ENCODE measurements at regions not wholly inside any gene's neighbourhood (a gene's known extent, or its start where the extent isn't known, plus 50 kb on each side); places are given as distances from the start of the nearest gene placed in this dataset.

DNA sequence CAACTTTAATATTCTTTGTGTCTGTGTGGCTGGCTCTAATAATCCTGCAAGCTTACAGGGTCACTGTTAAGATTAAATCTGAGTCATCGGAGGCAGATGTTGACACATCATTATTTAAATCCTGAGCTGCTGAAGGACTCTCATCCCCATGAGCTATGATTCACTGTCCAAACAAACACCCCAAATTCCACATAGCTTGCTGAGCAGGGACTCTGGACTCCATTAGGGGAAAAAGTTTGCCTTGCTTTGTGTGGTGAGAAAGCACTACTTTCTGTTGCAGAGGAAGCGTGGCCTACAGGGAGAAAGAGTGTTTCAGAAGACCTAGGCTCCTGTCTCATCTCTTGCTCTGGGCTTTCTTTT lies 213.7 kb downstream of the PDCD6IP start:
- no peak for TF ChIP-seq EZH2 (IDR thresholded peaks at IDR 0.05; ENCODE audit: borderline replicate concordance, insufficient read depth, low read depth, low read length, poor library complexity, severe bottlenecking)
- TF ChIP-seq, protein P1, sequence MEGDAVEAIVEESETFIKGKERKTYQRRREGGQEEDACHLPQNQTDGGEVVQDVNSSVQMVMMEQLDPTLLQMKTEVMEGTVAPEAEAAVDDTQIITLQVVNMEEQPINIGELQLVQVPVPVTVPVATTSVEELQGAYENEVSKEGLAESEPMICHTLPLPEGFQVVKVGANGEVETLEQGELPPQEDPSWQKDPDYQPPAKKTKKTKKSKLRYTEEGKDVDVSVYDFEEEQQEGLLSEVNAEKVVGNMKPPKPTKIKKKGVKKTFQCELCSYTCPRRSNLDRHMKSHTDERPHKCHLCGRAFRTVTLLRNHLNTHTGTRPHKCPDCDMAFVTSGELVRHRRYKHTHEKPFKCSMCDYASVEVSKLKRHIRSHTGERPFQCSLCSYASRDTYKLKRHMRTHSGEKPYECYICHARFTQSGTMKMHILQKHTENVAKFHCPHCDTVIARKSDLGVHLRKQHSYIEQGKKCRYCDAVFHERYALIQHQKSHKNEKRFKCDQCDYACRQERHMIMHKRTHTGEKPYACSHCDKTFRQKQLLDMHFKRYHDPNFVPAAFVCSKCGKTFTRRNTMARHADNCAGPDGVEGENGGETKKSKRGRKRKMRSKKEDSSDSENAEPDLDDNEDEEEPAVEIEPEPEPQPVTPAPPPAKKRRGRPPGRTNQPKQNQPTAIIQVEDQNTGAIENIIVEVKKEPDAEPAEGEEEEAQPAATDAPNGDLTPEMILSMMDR (IDR thresholded peaks at IDR 0.05): no peak
